Heart left ventricle (tissue), 13 donors: ENCODE measurements at regions not wholly inside any gene's neighbourhood (a gene's known extent, or its start where the extent isn't known, plus 50 kb on each side); places are given as distances from the start of the nearest gene placed in this dataset.

ENCODE experiments used
- CTCF ChIP-seq, 12 donors: fragments of 200-600 bp; sonication (generic) in 4 of 12; IDR thresholded peaks; one replicate each; pipeline versions ENCODE4 v1.5.0 to v1.8.0; 2018 to 2022; ENCODE audit warnings: antibody characterized with exemption in 12 of 12, mild to moderate bottlenecking in 5 of 12
- POLR2A ChIP-seq, 2 donors: fragments of 450-650 bp; IDR thresholded peaks; one replicate each; pipeline ENCODE4 v1.6.1; 2017; ENCODE audit warnings: antibody characterized with exemption in 2 of 2, mild to moderate bottlenecking in 2 of 2, moderate library complexity in 2 of 2
- donor health status: ischemic (EF 13 %, LVEDD 7.1; RV severe dilation, severe dysfunction).
- donor health status: DM: no; HTN: yes; CAD: no.
- donor health status: DM: no; HTN: no; CAD: no.
- donor health status: ischemic (EF 25% LVEDD 6.9; RV normal size, moderate dysfunction).
- donor health status: ischemic (EF 25% LVEDD 5.7; RV mildly dilated, moderate dysfunction).
- donor health status: ischemic (EF 35%, LVEDD 5.7; RV mildly dilated, moderate dysfunction).
- donor health status: nonischemic (EF 11% LVEDD 7.7; RV severe dilation, severe dysfunction).
- donor health status: DM: yes; HTN: yes; CAD: no.
- donor health status: PGD.
- donor health status: ischemic (EF 29% LVEDD 5.4; RV normal size, mild dysfunction).
- donor health status: nonischemic (EF 23%, LVEDD 6.1; RV moderate dilation, normal function).

GRCh38 chr14:30303350-30303749 lies 255.6 kb upstream of the G2E3 start:
- TF ChIP-seq CTCF (IDR thresholded peaks at IDR 0.05) = no peak
- no peak for TF ChIP-seq POLR2A (IDR thresholded peaks at IDR 0.05)
